ENCODE measurements at regions not wholly inside any gene's neighbourhood (a gene's known extent, or its start where the extent isn't known, plus 50 kb on each side); places are given as distances from the start of the nearest gene placed in this dataset.

DNA sequence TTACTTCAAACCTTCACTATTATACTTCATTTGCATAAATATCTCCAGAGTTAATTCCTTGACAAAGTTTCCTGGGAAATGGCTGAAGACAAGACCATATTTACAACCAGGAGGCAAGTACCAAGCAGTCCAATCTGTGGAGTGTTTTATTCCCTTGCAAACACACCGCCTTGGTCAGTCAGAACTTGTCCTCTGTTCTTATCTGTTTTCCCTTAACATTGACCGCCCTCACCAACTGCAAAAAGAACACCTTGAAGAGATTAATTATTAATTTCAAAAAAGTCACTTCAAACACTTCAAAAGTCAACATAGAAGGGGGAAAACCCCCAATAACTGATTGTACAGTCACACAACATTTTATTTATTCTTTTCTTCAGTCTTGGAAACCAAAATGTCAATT, 269.0 kb upstream of the RGMB start:
- no peak overlapping the region for H2BK5ac ChIP-seq (ENCODE audit: low read depth, low read length, poor library complexity, severe bottlenecking)
- BruUV-seq (replicated peaks): no TSS peak
- H3K27me3 ChIP-seq (ENCODE audit: control insufficient read depth, insufficient read depth, low read length): no peaks in the 10 kb centered on the region
- no peaks in the 10 kb centered on the region for H3K36me3 ChIP-seq (ENCODE audit: control insufficient read depth, insufficient read depth, low read length)
- H4K8ac ChIP-seq (ENCODE audit: low read depth in 2 of 2, low read length in 2 of 2): no peak overlapping the region
- H3K18ac ChIP-seq (ENCODE audit: low read depth, low read length): no peak overlapping the region
- in situ Hi-C loops (cut with MboI; ENCODE audit: low sequenced_read_pairs) (no loop called here), intact Hi-C loops (cut with micrococcal nuclease) (no loop called here), dilution Hi-C loops (cut with HindIII; ENCODE audit: low sequenced_read_pairs, unreplicated experiment) (no loop called here)
- H2AFZ ChIP-seq (replicated peaks; ENCODE audit: low read length, poor library complexity): no peak overlapping the region
- H3K9me3 ChIP-seq (ENCODE audit: control insufficient read depth, insufficient read depth, low read length): no peaks in the 10 kb centered on the region
- no peak overlapping the region for H2BK15ac ChIP-seq (ENCODE audit: low read depth, low read length)
- ChIA-PET POLR2A (ENCODE audit: unreplicated experiment) (no interaction called here), CTCF (interaction anchor here (0.8 to 1.0 kb wide), 2 partner anchors 10 to 24 kb away, joined by 4 to 5 read pairs; no protein-coding TSS in a partner anchor)
- WGBS, 2 experiments (ENCODE audit: extremely low coverage in 2 of 2, insufficient read length in 1 of 2): no CpG with 5 or more reads among the region's 2 CpGs
- no peaks in the 10 kb centered on the region for H3K79me1 ChIP-seq (ENCODE audit: low read depth in 1 of 2, low read length in 2 of 2)
- no peaks in the 10 kb centered on the region for H4K20me1 ChIP-seq (ENCODE audit: insufficient read depth, low read length)
- no peak overlapping the region for H3K23ac ChIP-seq (ENCODE audit: low read depth, low read length)
- H3K9me1 ChIP-seq (ENCODE audit: insufficient read depth, low read length): peaks cover 4% of the 10 kb centered on the region; the same call in 1 of the 2 replicates
- ATAC-seq (ENCODE audit: low read depth) (no peak), DNase-seq (no peak)
- no peak overlapping the region for H3K14ac ChIP-seq (replicated peaks; ENCODE audit: low read depth, low read length)
- no peak overlapping the region for H3K56ac ChIP-seq (ENCODE audit: extremely low read depth, insufficient read depth, low read length)
- no peak overlapping the region for H3K4me3 ChIP-seq (ENCODE audit: insufficient read depth, low read depth, low read length)
- no peak overlapping the region for H3K4me2 ChIP-seq (ENCODE audit: low read depth, low read length)
- no peak overlapping the region for H2BK120ac ChIP-seq (ENCODE audit: low read depth, low read length)
- H3K27ac ChIP-seq (ENCODE audit: insufficient read depth, low read length): no peak overlapping the region
- no peak for TF ChIP-seq CHD1 (IDR thresholded peaks at IDR 0.05; ENCODE audit: low read depth, low read length)
- H3K9ac ChIP-seq (ENCODE audit: low read depth, low read length): no peak overlapping the region
- H2AK9ac ChIP-seq (replicated peaks; ENCODE audit: low read depth, low read length, poor library complexity): no peak overlapping the region
- H3K4ac ChIP-seq (ENCODE audit: low read depth, low read length): no peak overlapping the region
- H4K5ac ChIP-seq (ENCODE audit: low read depth, low read length): no peak overlapping the region
- H4K91ac ChIP-seq (ENCODE audit: insufficient read depth, low read depth, low read length): no peak overlapping the region
- H2BK20ac ChIP-seq (ENCODE audit: low read depth, low read length): no peak overlapping the region
- no peak overlapping the region for H2AK5ac ChIP-seq (ENCODE audit: low read depth, low read length)
- H3K4me1 ChIP-seq (ENCODE audit: control insufficient read depth, insufficient read depth, low read length): peaks cover 6% of the 10 kb centered on the region
